Endothelial cell of umbilical vein (primary cell): ENCODE measurements at regions not wholly inside any gene's neighbourhood (a gene's known extent, or its start where the extent isn't known, plus 50 kb on each side); places are given as distances from the start of the nearest gene placed in this dataset.

Experiments
- BruUV-seq: library from RNA; stranded (reverse); fragments of 400-500 nt; replicated peaks from 2 replicates; lab custom pipeline; 2021; lab: Mats Ljungman, UMichigan
- CTCF ChIA-PET: fragments of 300-600, 350-600 bp; sonication (Branson Sonifier 250); formaldehyde crosslinking; loops from one replicate; lab custom pipeline; 2021; ENCODE audit warnings: antibody characterized with exemption, inconsistent platforms; lab: Charles Lee
- POLR2A ChIA-PET: fragments of 300-600, 350-600 bp; sonication (Branson Sonifier 250); formaldehyde crosslinking; loops from one replicate; lab custom pipeline; 2021; ENCODE audit warnings: antibody characterized with exemption, inconsistent platforms; lab: Charles Lee
- DNase-seq: peaks from one replicate; pipeline ENCODE4 v3.0.0-alpha.2; 2011; ENCODE audit warnings: low read depth, low spot score
- FAIRE-seq: peaks from 2 replicates; lab custom pipeline; 2011; peaks lifted over from hg19 to GRCh38; lab: Jason Lieb, UNC
- H2AFZ ChIP-seq: 2 replicates; pipeline ENCODE4 v1.6.0; 2012; ENCODE audit warnings: low read depth, low read length, control low read depth, inconsistent platforms
- H3K27ac ChIP-seq: 2 replicates; pipeline ENCODE4 v1.5.1; 2011; ENCODE audit warnings: low read depth, mild to moderate bottlenecking, control low read depth, low read length, moderate library complexity; ENCODE audit not compliant: insufficient read depth
- H3K27me3 ChIP-seq, 2 experiments: 2 replicates each; pipeline versions ENCODE4 v1.6.0 to v1.6.1; 2011; ENCODE audit warnings: low read length in 2 of 2, mixed read lengths in 1 of 2; ENCODE audit not compliant: control insufficient read depth in 2 of 2, insufficient read depth in 2 of 2
- H3K36me3 ChIP-seq, 2 experiments: 2 replicates in 1 of 2; 3 replicates in 1 of 2; pipeline ENCODE4 v1.5.1; 2011; ENCODE audit warnings: low read length in 2 of 2, mild to moderate bottlenecking in 1 of 2, moderate library complexity in 1 of 2; ENCODE audit not compliant: control insufficient read depth in 2 of 2, insufficient read depth in 2 of 2; ENCODE audit errors: extremely low read depth in 1 of 2
- H3K4me1 ChIP-seq: 3 replicates; pipeline ENCODE4 v1.5.1; 2011; ENCODE audit warnings: mild to moderate bottlenecking, low read length; ENCODE audit not compliant: control insufficient read depth, insufficient read depth; ENCODE audit errors: extremely low read depth
- H3K4me2 ChIP-seq: 2 replicates; pipeline ENCODE4 v1.6.1; 2011; ENCODE audit warnings: low read length, control low read depth, mixed read lengths; ENCODE audit not compliant: insufficient read depth
- H3K4me3 ChIP-seq, 3 experiments: fragments of 200-600 bp in 1 of 3; sonication (generic), shearing (Covaris generic) in 1 of 3; replicated peaks in 1 of 3; 2 replicates each; pipeline ENCODE4 v1.5.1; 2011 to 2016; ENCODE audit warnings: control low read depth in 3 of 3, low read length in 3 of 3, mild to moderate bottlenecking in 2 of 3, inconsistent platforms in 1 of 3, low read depth in 1 of 3, moderate library complexity in 1 of 3; ENCODE audit not compliant: insufficient read depth in 1 of 3
- H3K79me2 ChIP-seq: 2 replicates; pipeline ENCODE4 v1.6.0; 2012; ENCODE audit warnings: low read length, inconsistent platforms; ENCODE audit not compliant: control insufficient read depth, insufficient read depth
- H3K9ac ChIP-seq: replicated peaks from 2 replicates; pipeline ENCODE3; 2011; ENCODE audit warnings: low read length, control low read depth; ENCODE audit not compliant: insufficient read depth; ENCODE audit errors: extremely low read depth
- H3K9me1 ChIP-seq: replicated peaks from 3 replicates; pipeline ENCODE4 v1.6.0; 2011; ENCODE audit warnings: mild to moderate bottlenecking, low read length; ENCODE audit not compliant: control insufficient read depth, insufficient read depth; ENCODE audit errors: extremely low read depth
- H3K9me3 ChIP-seq: replicated peaks from 2 replicates; pipeline ENCODE4 v1.5.1; 2012; ENCODE audit warnings: low read length, inconsistent platforms; ENCODE audit not compliant: control insufficient read depth, insufficient read depth
- H4K20me1 ChIP-seq: replicated peaks from 2 replicates; pipeline ENCODE3; 2011; ENCODE audit warnings: mild to moderate bottlenecking, low read length; ENCODE audit not compliant: control insufficient read depth, insufficient read depth; ENCODE audit errors: extremely low read depth
- CTCF ChIP-seq, 2 donors: IDR thresholded peaks; 1 replicate in 1 of 2; 2 replicates in 1 of 2; pipeline ENCODE4 v1.5.1; 2011; ENCODE audit warnings: low read length in 2 of 2, mild to moderate bottlenecking in 2 of 2, moderate library complexity in 2 of 2, control low read depth in 1 of 2, inconsistent platforms in 1 of 2, low read depth in 1 of 2; ENCODE audit not compliant: insufficient read depth in 1 of 2; ENCODE audit errors: extremely low read depth in 1 of 2
- EZH2 ChIP-seq: IDR thresholded peaks from 2 replicates; pipeline ENCODE4 v1.6.1; 2012; ENCODE audit warnings: borderline replicate concordance, low read depth, mild to moderate bottlenecking, moderate library complexity, low read length, inconsistent platforms; ENCODE audit not compliant: severe bottlenecking
- FOS ChIP-seq: IDR thresholded peaks from 2 replicates; pipeline ENCODE4 v1.6.1; 2011; ENCODE audit warnings: mild to moderate bottlenecking, low read length, moderate library complexity, borderline replicate concordance; ENCODE audit not compliant: insufficient read depth
- GATA2 ChIP-seq: IDR thresholded peaks from 2 replicates; pipeline ENCODE4 v1.7.0; 2011; ENCODE audit warnings: low read depth, mild to moderate bottlenecking, moderate library complexity, mixed read lengths, low read length; ENCODE audit not compliant: insufficient read length, insufficient read depth
- JUN ChIP-seq: IDR thresholded peaks from 2 replicates; pipeline ENCODE4 v1.6.1; 2011; ENCODE audit warnings: borderline replicate concordance, low read depth; ENCODE audit not compliant: insufficient read length, insufficient read depth
- MAX ChIP-seq: IDR thresholded peaks from 2 replicates; pipeline ENCODE4 v1.6.1; 2011; ENCODE audit not compliant: insufficient read depth, insufficient read length
- MYC ChIP-seq: IDR thresholded peaks from one replicate; pipeline ENCODE4 v1.6.1; 2011; ENCODE audit warnings: mild to moderate bottlenecking, low read depth, low read length
- POLR2A ChIP-seq: IDR thresholded peaks from 2 replicates; pipeline ENCODE4 v1.6.1; 2012; ENCODE audit warnings: low read depth, mild to moderate bottlenecking, control low read depth, low read length
- POLR2AphosphoS5 ChIP-seq: IDR thresholded peaks from 2 replicates; pipeline ENCODE4 v1.6.1; 2012; ENCODE audit warnings: low read depth, mild to moderate bottlenecking, control low read depth, low read length, moderate library complexity; ENCODE audit not compliant: insufficient read depth
- dilution Hi-C: fragments of 300-500 bp; cut with MboI; formaldehyde crosslinking; loops from one replicate; pipeline ENCODE4 v1.15.0; 2019; ENCODE audit warnings: low sequenced_read_pairs; ENCODE audit not compliant: extremely low pct_ligation_motif_present
- intact Hi-C: fragments of 100-400 bp; cut with micrococcal nuclease; formaldehyde crosslinking; loops from one replicate; pipeline ENCODE4 v1.10.0; 2022

GRCh38 chr7:113256883-113257531, 138.7 kb upstream of the SMIM30 start:
- BruUV-seq: no TSS peak
- Histone ChIP-seq H3K9me1 (no peaks in the 10 kb centered on the region), H2AFZ (no peak overlapping the region), H4K20me1 (no peaks in the 10 kb centered on the region), H3K27me3 (no peaks in the 10 kb centered on the region), H3K27ac (no peak overlapping the region), H3K9me3 (no peaks in the 10 kb centered on the region), H3K36me3 (no peaks in the 10 kb centered on the region), H3K79me2 (no peaks in the 10 kb centered on the region), H3K4me1 (no peaks in the 10 kb centered on the region), H3K4me3 (no peak overlapping the region), H3K4me2 (no peak overlapping the region), H3K9ac (no peak overlapping the region)
- no peak for DNase-seq
- FAIRE-seq: no peak
- intact Hi-C loops (no loop called here), dilution Hi-C loops (no loop called here)
- TF ChIP-seq FOS: no peak
- no peak for TF ChIP-seq POLR2AphosphoS5
- no peak for TF ChIP-seq MYC
- TF ChIP-seq JUN: no peak
- no peak for TF ChIP-seq EZH2
- no peak for TF ChIP-seq POLR2A
- TF ChIP-seq GATA2: no peak
- TF ChIP-seq MAX: no peak
- no peak for TF ChIP-seq CTCF (IDR thresholded peaks at IDR 0.05; ENCODE audit: extremely low read depth in 1 of 2, insufficient read depth in 1 of 2, low read depth in 1 of 2, low read length in 2 of 2)
- ChIA-PET CTCF (no interaction called here), POLR2A (no interaction called here)
